SK-N-SH (cell line): ENCODE measurements at regions not wholly inside any gene's neighbourhood (a gene's known extent, or its start where the extent isn't known, plus 50 kb on each side); places are given as distances from the start of the nearest gene placed in this dataset.

Experiments
- CTCF ChIA-PET: fragments of 300-600, 350-600 bp; formaldehyde crosslinking; extraction: SDS; loops from one replicate; lab custom pipeline; 2021; lab: Yijun Ruan, JAX
- POLR2A ChIA-PET: fragments of 350-600 bp; sonication (Branson Sonifier 250); formaldehyde crosslinking; extraction: SDS; loops from one replicate; lab custom pipeline; 2020; ENCODE audit warnings: antibody characterized with exemption, inconsistent platforms; lab: Yijun Ruan, JAX
- DNase-seq: peaks from one replicate; pipeline ENCODE4 v3.0.0; 2012
- H2AFZ ChIP-seq: fragments of 200-600 bp; sonication (generic); 2 replicates; pipeline ENCODE4 v1.8.1; 2016; ENCODE audit warnings: antibody characterized with exemption, mild to moderate bottlenecking, low read depth
- H3F3A ChIP-seq: fragments of 200-600 bp; sonication (generic); replicated peaks from 2 replicates; pipeline ENCODE3; 2016; ENCODE audit warnings: antibody characterized with exemption, mild to moderate bottlenecking; ENCODE audit not compliant: insufficient read depth
- H3K27ac ChIP-seq, 2 experiments: fragments of 200-500 bp in 1 of 2; fragments of 200-600 bp in 1 of 2; sonication (Bioruptor generic) in 1 of 2; sonication (generic), shearing (Covaris generic) in 1 of 2; 2 replicates each; pipeline versions ENCODE4 v1.5.1 to v1.6.1; 2014 to 2016; ENCODE audit warnings: low read depth in 2 of 2, inconsistent platforms in 1 of 2, low read length in 1 of 2, mild to moderate bottlenecking in 1 of 2, mixed read lengths in 1 of 2
- H3K27me3 ChIP-seq: fragments of 200-600 bp; sonication (generic), shearing (Covaris generic); 2 replicates; pipeline ENCODE4 v1.6.1; 2016; ENCODE audit warnings: mixed run types; ENCODE audit not compliant: insufficient read depth
- H3K36me3 ChIP-seq, 2 experiments: fragments of 200-500 bp in 1 of 2; fragments of 200-600 bp in 1 of 2; sonication (Bioruptor generic) in 1 of 2; sonication (generic) in 1 of 2; replicated peaks in 1 of 2; 2 replicates each; pipeline versions ENCODE3 to v1.5.1; 2014 to 2016; ENCODE audit warnings: low read length in 1 of 2, mild to moderate bottlenecking in 1 of 2; ENCODE audit not compliant: insufficient read depth in 2 of 2, control insufficient read depth in 1 of 2
- H3K4me1 ChIP-seq, 2 experiments: fragments of 200-500 bp in 1 of 2; fragments of 200-600 bp in 1 of 2; sonication (Bioruptor generic) in 1 of 2; sonication (generic), shearing (Covaris generic) in 1 of 2; 2 replicates each; pipeline versions ENCODE4 v1.5.1 to v1.6.1; 2014 to 2016; ENCODE audit warnings: low read depth in 1 of 2, low read length in 1 of 2, mixed run types in 1 of 2; ENCODE audit not compliant: insufficient read depth in 2 of 2, control insufficient read depth in 1 of 2
- H3K4me2 ChIP-seq: fragments of 200-600 bp; sonication (generic), shearing (Covaris generic); 2 replicates; pipeline ENCODE4 v1.6.1; 2017; ENCODE audit warnings: mixed run types
- H3K4me3 ChIP-seq, 2 experiments: fragments of 200-500 bp in 1 of 2; fragments of 200-600 bp in 1 of 2; sonication (Bioruptor generic) in 1 of 2; sonication (generic), shearing (Covaris generic) in 1 of 2; 2 replicates each; pipeline versions ENCODE4 v1.5.1 to v1.8.1; 2014 to 2016; ENCODE audit warnings: low read depth in 2 of 2, inconsistent platforms in 1 of 2, low read length in 1 of 2, mild to moderate bottlenecking in 1 of 2, mixed read lengths in 1 of 2, moderate library complexity in 1 of 2
- H3K79me2 ChIP-seq: fragments of 200-600 bp; sonication (generic); 2 replicates; pipeline ENCODE4 v1.8.1; 2017; ENCODE audit warnings: mild to moderate bottlenecking; ENCODE audit not compliant: insufficient read depth
- H3K9ac ChIP-seq: fragments of 200-600 bp; sonication (generic); 2 replicates; pipeline ENCODE4 v1.6.1; 2017; ENCODE audit warnings: mixed run types
- H3K9me2 ChIP-seq: fragments of 200-600 bp; sonication (generic); 2 replicates; pipeline ENCODE4 v1.6.1; 2017; ENCODE audit warnings: mixed run types
- H3K9me3 ChIP-seq: fragments of 200-600 bp; sonication (generic); 2 replicates; pipeline ENCODE4 v1.6.1; 2017; ENCODE audit warnings: mixed run types, mild to moderate bottlenecking, moderate library complexity
- H4K20me1 ChIP-seq: fragments of 200-600 bp; sonication (generic); 2 replicates; pipeline ENCODE4 v1.6.1; 2017; ENCODE audit warnings: mild to moderate bottlenecking, mixed run types; ENCODE audit not compliant: insufficient read depth
- CHD2 ChIP-seq: fragments of 150-350 bp; IDR thresholded peaks from 2 replicates; pipeline ENCODE4 v1.6.1; 2018; ENCODE audit warnings: low read length; ENCODE audit not compliant: partially characterized antibody
- FOXM1 ChIP-seq: IDR thresholded peaks from 2 replicates; pipeline ENCODE4 v1.4.0; 2012; ENCODE audit warnings: low read depth, mild to moderate bottlenecking
- JUND ChIP-seq: IDR thresholded peaks from 2 replicates; pipeline ENCODE4 v1.4.0; 2012
- MEF2A ChIP-seq: IDR thresholded peaks from 2 replicates; pipeline ENCODE4 v1.4.0; 2012; ENCODE audit warnings: low read depth, borderline replicate concordance
- NRF1 ChIP-seq: IDR thresholded peaks from 2 replicates; pipeline ENCODE4 v1.6.1; 2012; ENCODE audit warnings: low read depth, mild to moderate bottlenecking, low read length
- RFX5 ChIP-seq: IDR thresholded peaks from 2 replicates; pipeline ENCODE4 v1.6.1; 2012; ENCODE audit warnings: mild to moderate bottlenecking, improper control_type of control experiment, low read length
- SMC3 ChIP-seq: IDR thresholded peaks from 2 replicates; pipeline ENCODE4 v1.6.1; 2012; ENCODE audit warnings: low read depth, low read length, improper control_type of control experiment
- TEAD4 ChIP-seq: IDR thresholded peaks from 2 replicates; pipeline ENCODE4 v1.4.0; 2012; ENCODE audit warnings: mild to moderate bottlenecking, borderline replicate concordance; ENCODE audit not compliant: insufficient read depth
- WGBS: methylation state at CpG from one replicate; pipeline ENCODE4 v1.1.6; 2017; ENCODE audit warnings: low lambda C conversion rate; 5-methylcytosine and 5-hydroxymethylcytosine counted together
- TF ChIP-seq, protein P1 (sequence below): fragments of 150-350 bp; IDR thresholded peaks from 2 replicates; pipeline ENCODE4 v1.6.1; 2017; ENCODE audit warnings: antibody characterized with exemption, low read length, low read depth, borderline replicate concordance
- TF ChIP-seq, protein P2 (sequence below): fragments of 150-350 bp; IDR thresholded peaks from 2 replicates; pipeline ENCODE4 v1.6.1; 2016; ENCODE audit warnings: mild to moderate bottlenecking, low read depth, low read length
- TF ChIP-seq, protein P3 (sequence below): fragments of 200-600 bp; sonication (generic); IDR thresholded peaks from 2 replicates; pipeline ENCODE4 v1.6.1; 2017; ENCODE audit warnings: antibody characterized with exemption, mild to moderate bottlenecking, moderate library complexity

DNA sequence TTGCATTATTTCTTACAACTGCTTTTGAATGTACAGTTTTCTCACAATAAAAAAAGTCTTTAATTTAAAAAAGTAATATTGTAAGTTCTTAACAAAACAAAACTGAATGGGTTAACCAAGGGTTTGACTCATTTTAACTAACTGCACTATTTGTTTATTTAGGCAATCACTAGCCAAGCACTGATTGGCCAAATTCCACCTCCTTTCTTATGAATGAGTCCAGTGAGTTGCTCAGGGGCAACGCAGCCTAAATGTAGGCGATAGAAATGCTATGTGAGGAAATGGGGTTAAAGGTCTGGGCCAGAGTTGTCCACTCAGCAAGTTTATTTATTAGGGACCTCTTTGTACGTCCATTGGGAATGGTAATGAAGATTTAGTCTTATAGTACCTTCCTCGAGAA, 89.6 kb upstream of the MAF start:
- H4K20me1 ChIP-seq = no peaks in the 10 kb centered on the region
- H3K4me2 ChIP-seq = no peak overlapping the region
- H2AFZ ChIP-seq = no peak overlapping the region
- H3F3A ChIP-seq = no peaks in the 10 kb centered on the region
- H3K4me3 ChIP-seq = no peak overlapping the region
- 33% methylated on average over 4 of the region's 4 CpGs for WGBS
- H3K79me2 ChIP-seq = no peaks in the 10 kb centered on the region
- no peaks in the 10 kb centered on the region for H3K36me3 ChIP-seq
- H3K9me3 ChIP-seq = no peaks in the 10 kb centered on the region; the same call in 1 of the 2 replicates
- no peaks in the 10 kb centered on the region for H3K27me3 ChIP-seq
- H3K9ac ChIP-seq = no peak overlapping the region
- TF ChIP-seq NRF1 (no peak), CHD2 (no peak), JUND (no peak), FOXM1 (no peak), MEF2A (no peak), RFX5 (no peak), TEAD4 (no peak), SMC3 (no peak)
- TF ChIP-seq, protein P1, sequence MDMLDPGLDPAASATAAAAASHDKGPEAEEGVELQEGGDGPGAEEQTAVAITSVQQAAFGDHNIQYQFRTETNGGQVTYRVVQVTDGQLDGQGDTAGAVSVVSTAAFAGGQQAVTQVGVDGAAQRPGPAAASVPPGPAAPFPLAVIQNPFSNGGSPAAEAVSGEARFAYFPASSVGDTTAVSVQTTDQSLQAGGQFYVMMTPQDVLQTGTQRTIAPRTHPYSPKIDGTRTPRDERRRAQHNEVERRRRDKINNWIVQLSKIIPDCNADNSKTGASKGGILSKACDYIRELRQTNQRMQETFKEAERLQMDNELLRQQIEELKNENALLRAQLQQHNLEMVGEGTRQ = no peak
- TF ChIP-seq, protein P2, sequence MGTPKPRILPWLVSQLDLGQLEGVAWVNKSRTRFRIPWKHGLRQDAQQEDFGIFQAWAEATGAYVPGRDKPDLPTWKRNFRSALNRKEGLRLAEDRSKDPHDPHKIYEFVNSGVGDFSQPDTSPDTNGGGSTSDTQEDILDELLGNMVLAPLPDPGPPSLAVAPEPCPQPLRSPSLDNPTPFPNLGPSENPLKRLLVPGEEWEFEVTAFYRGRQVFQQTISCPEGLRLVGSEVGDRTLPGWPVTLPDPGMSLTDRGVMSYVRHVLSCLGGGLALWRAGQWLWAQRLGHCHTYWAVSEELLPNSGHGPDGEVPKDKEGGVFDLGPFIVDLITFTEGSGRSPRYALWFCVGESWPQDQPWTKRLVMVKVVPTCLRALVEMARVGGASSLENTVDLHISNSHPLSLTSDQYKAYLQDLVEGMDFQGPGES = no peak
- TF ChIP-seq, protein P3, sequence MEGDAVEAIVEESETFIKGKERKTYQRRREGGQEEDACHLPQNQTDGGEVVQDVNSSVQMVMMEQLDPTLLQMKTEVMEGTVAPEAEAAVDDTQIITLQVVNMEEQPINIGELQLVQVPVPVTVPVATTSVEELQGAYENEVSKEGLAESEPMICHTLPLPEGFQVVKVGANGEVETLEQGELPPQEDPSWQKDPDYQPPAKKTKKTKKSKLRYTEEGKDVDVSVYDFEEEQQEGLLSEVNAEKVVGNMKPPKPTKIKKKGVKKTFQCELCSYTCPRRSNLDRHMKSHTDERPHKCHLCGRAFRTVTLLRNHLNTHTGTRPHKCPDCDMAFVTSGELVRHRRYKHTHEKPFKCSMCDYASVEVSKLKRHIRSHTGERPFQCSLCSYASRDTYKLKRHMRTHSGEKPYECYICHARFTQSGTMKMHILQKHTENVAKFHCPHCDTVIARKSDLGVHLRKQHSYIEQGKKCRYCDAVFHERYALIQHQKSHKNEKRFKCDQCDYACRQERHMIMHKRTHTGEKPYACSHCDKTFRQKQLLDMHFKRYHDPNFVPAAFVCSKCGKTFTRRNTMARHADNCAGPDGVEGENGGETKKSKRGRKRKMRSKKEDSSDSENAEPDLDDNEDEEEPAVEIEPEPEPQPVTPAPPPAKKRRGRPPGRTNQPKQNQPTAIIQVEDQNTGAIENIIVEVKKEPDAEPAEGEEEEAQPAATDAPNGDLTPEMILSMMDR = no peak
- ChIA-PET CTCF (no interaction called here), POLR2A (no interaction called here)
- DNase-seq = no peak
- no peaks in the 10 kb centered on the region for H3K4me1 ChIP-seq
- H3K9me2 ChIP-seq = no peaks in the 10 kb centered on the region
- H3K27ac ChIP-seq = no peak overlapping the region

DNA sequence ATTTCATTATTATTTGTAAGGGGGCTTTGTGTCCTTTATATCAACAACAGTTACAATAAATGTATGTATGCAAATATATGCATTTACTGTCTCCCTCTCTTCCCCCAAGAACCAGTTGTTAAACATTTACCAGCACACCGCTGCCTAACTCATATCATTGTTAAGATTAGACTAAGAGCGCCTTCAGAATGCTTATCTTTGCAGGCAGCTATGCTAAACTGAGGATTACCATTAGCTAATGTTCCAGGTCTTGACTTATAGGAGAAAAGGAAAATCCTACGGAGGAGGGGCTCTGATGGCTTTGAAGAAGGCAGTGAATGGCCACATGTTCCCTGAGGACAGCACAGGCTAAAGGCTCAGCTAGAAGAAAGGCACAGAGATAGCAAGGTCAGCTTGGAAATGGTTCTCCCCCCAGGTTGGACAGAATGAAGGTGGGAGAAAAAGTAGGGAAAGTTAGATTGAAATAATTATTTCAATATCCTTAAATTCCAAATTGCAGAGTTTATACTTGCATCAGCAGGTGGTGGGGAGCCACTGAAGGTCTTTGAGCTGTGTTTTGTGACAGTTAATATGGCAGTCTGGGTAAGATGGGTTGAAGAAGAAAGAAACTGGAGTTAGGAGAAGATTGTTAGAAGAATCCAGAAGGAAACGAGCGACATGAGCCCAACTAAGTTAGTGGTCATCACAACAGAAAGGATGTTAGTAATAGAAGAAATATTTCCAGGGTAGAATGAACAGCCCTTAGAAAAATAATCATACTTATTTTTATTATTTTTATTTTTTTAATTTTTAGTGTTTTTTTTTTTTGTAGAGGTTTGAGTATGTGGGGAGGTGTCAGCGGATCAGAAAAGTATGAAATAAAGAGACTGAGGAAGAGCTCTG, 87.0 kb upstream of the MAF start:
- Histone ChIP-seq H3K27ac (no peak overlapping the region), H3K79me2 (no peaks in the 10 kb centered on the region), H3K27me3 (no peaks in the 10 kb centered on the region), H2AFZ (no peak overlapping the region), H4K20me1 (no peaks in the 10 kb centered on the region), H3K9ac (no peak overlapping the region), H3K9me3 (no peaks in the 10 kb centered on the region; the same call in 1 of the 2 replicates), H3K36me3 (no peaks in the 10 kb centered on the region), H3F3A (no peaks in the 10 kb centered on the region), H3K9me2 (no peaks in the 10 kb centered on the region), H3K4me2 (no peak overlapping the region), H3K4me3 (no peak overlapping the region), H3K4me1 (no peaks in the 10 kb centered on the region)
- ChIA-PET CTCF (interaction anchor here (1.4 kb wide), 1 partner anchor 27 kb away, joined by 3 read pairs; no protein-coding TSS in a partner anchor), POLR2A (no interaction called here)
- DNase-seq = no peak
- TF ChIP-seq CHD2 = no peak
- 31% methylated on average over 6 of the region's 6 CpGs for WGBS
